ENCODE measurements at regions not wholly inside any gene's neighbourhood (a gene's known extent, or its start where the extent isn't known, plus 50 kb on each side); places are given as distances from the start of the nearest gene placed in this dataset.

- TF ChIP-seq, protein P1, sequence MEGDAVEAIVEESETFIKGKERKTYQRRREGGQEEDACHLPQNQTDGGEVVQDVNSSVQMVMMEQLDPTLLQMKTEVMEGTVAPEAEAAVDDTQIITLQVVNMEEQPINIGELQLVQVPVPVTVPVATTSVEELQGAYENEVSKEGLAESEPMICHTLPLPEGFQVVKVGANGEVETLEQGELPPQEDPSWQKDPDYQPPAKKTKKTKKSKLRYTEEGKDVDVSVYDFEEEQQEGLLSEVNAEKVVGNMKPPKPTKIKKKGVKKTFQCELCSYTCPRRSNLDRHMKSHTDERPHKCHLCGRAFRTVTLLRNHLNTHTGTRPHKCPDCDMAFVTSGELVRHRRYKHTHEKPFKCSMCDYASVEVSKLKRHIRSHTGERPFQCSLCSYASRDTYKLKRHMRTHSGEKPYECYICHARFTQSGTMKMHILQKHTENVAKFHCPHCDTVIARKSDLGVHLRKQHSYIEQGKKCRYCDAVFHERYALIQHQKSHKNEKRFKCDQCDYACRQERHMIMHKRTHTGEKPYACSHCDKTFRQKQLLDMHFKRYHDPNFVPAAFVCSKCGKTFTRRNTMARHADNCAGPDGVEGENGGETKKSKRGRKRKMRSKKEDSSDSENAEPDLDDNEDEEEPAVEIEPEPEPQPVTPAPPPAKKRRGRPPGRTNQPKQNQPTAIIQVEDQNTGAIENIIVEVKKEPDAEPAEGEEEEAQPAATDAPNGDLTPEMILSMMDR (IDR thresholded peaks at IDR 0.05) = no peak
- TF ChIP-seq POLR2A (IDR thresholded peaks at IDR 0.05) = no peak
Measured at GRCh38 chr10:90318659-90319058, 539.2 kb downstream of the HTR7 start.
